ENCODE measurements at regions not wholly inside any gene's neighbourhood (a gene's known extent, or its start where the extent isn't known, plus 50 kb on each side); places are given as distances from the start of the nearest gene placed in this dataset.
A peak's percentile ranks its signal among the peaks of the same experiment; 100 is the strongest.

DNA sequence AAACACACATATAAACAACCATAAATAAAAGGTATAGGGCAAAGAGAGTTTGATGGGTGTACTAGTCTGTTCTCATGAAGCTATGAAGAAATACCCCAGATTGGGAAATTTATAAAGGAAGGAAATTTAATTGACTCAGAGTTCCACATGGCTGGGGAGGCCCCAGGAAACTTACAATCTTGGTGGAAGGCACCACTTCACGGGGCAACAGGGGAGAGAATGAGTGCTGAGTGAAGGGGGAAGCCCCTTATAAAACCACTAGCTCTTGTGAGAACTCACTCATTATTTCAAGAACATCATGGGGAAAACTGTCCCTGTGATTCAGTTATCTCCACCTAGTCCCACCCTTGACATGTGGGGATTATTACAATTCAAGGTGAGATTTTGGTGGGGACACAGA, 385.9 kb upstream of the ANO5 start:
- H3K9ac ChIP-seq (ENCODE audit: low read length in 3 of 3): no peak overlapping the region
- no peaks in the 10 kb centered on the region for H3K4me1 ChIP-seq (ENCODE audit: control insufficient read depth in 2 of 3, insufficient read depth in 2 of 3, low read depth in 1 of 3, low read length in 3 of 3)
- no peaks in the 10 kb centered on the region for H3K9me3 ChIP-seq (ENCODE audit: control insufficient read depth in 2 of 3, insufficient read depth in 1 of 3, low read length in 3 of 3)
- no peaks in the 10 kb centered on the region for H3K27me3 ChIP-seq (ENCODE audit: control insufficient read depth, insufficient read depth, low read length)
- intact Hi-C loops (cut with DNase I): no loop called here
- H3K36me3 ChIP-seq (ENCODE audit: control insufficient read depth in 2 of 3, insufficient read depth in 3 of 3, low read length in 3 of 3): no peaks in the 10 kb centered on the region
- DNase-seq: no peak
- TF ChIP-seq CTCF (IDR thresholded peaks at IDR 0.05; ENCODE audit: borderline replicate concordance, extremely low read depth, insufficient read depth): no peak
- H3K27ac ChIP-seq (ENCODE audit: low read depth in 2 of 2, low read length in 2 of 2): no peak overlapping the region
- no peak overlapping the region for H3K4me3 ChIP-seq (ENCODE audit: low read length in 3 of 3)
- no peak for FAIRE-seq

GRCh38 chr11:21807350-21807749, 385.5 kb upstream of the ANO5 start:
- Histone ChIP-seq H3K9me3 (ENCODE audit: control insufficient read depth in 2 of 3, insufficient read depth in 1 of 3, low read length in 3 of 3) (no peaks in the 10 kb centered on the region), H3K27me3 (ENCODE audit: control insufficient read depth, insufficient read depth, low read length) (no peaks in the 10 kb centered on the region), H3K27ac (ENCODE audit: low read depth in 2 of 2, low read length in 2 of 2) (no peak overlapping the region), H3K4me3 (ENCODE audit: low read length in 3 of 3) (no peak overlapping the region), H3K9ac (ENCODE audit: low read length in 3 of 3) (no peak overlapping the region), H3K36me3 (ENCODE audit: control insufficient read depth in 2 of 3, insufficient read depth in 3 of 3, low read length in 3 of 3) (no peaks in the 10 kb centered on the region), H3K4me1 (ENCODE audit: control insufficient read depth in 2 of 3, insufficient read depth in 2 of 3, low read depth in 1 of 3, low read length in 3 of 3) (no peaks in the 10 kb centered on the region)
- DNase-seq (no peak), FAIRE-seq (no peak)
- intact Hi-C loops (cut with DNase I): no loop called here
- no peak for TF ChIP-seq CTCF (IDR thresholded peaks at IDR 0.05; ENCODE audit: borderline replicate concordance, extremely low read depth, insufficient read depth)

DNA sequence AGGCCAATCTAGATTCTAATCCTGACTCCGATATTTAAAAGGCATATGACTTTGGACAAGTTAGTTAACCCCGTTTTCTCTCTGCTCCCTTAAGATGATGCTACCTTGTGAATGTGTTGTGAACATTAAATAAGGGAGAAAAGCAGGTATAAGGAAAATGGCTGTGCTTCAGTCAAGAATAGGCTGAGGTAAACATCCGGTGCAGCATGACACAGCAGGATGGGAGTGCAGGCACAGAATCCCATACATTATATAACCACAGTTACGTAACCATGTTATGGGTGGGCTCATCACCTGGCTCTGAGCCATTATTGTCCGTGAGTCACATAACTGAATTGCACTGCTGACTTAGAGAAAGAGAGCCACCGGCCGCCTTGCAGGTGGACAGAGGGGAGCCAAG, 382.2 kb upstream of the ANO5 start:
- DNase-seq (no peak), FAIRE-seq (no peak)
- no peaks in the 10 kb centered on the region for H3K9me3 ChIP-seq (ENCODE audit: control insufficient read depth in 2 of 3, insufficient read depth in 1 of 3, low read length in 3 of 3)
- TF ChIP-seq CTCF (IDR thresholded peaks at IDR 0.05; ENCODE audit: borderline replicate concordance, extremely low read depth, insufficient read depth): no peak
- H3K27ac ChIP-seq (ENCODE audit: low read depth in 2 of 2, low read length in 2 of 2): no peak overlapping the region
- H3K36me3 ChIP-seq (ENCODE audit: control insufficient read depth in 2 of 3, insufficient read depth in 3 of 3, low read length in 3 of 3): no peaks in the 10 kb centered on the region
- H3K9ac ChIP-seq (ENCODE audit: low read length in 3 of 3): no peak overlapping the region
- no peak overlapping the region for H3K4me3 ChIP-seq (ENCODE audit: low read length in 3 of 3)
- intact Hi-C loops (cut with DNase I): no loop called here
- H3K4me1 ChIP-seq (ENCODE audit: control insufficient read depth in 2 of 3, insufficient read depth in 2 of 3, low read depth in 1 of 3, low read length in 3 of 3): no peaks in the 10 kb centered on the region
- no peaks in the 10 kb centered on the region for H3K27me3 ChIP-seq (ENCODE audit: control insufficient read depth, insufficient read depth, low read length)

DNA sequence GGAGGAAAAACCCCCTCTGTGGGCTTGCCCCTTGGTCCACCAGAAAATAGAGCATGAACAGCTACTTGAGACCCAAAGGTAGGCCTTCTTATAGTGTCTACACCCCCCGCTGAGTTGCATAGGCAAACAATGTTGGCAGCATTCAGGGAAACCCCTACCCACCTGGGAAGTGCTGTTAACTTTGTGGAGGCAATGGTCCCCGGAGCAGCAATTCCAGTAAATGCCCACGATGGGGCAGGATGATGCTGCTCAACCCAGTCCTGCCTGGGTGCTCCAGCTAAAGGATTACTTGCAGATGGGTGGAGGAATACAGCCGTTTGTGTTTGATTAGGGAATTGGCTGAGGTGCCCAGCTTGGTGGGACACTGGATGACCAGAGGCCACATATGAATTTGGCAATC, 381.3 kb upstream of the ANO5 start:
- Histone ChIP-seq H3K36me3 (ENCODE audit: control insufficient read depth in 2 of 3, insufficient read depth in 3 of 3, low read length in 3 of 3) (no peaks in the 10 kb centered on the region), H3K27ac (ENCODE audit: low read depth in 2 of 2, low read length in 2 of 2) (no peak overlapping the region), H3K4me3 (ENCODE audit: low read length in 3 of 3) (no peak overlapping the region), H3K4me1 (ENCODE audit: control insufficient read depth in 2 of 3, insufficient read depth in 2 of 3, low read depth in 1 of 3, low read length in 3 of 3) (no peaks in the 10 kb centered on the region), H3K27me3 (ENCODE audit: control insufficient read depth, insufficient read depth, low read length) (no peaks in the 10 kb centered on the region), H3K9me3 (ENCODE audit: control insufficient read depth in 2 of 3, insufficient read depth in 1 of 3, low read length in 3 of 3) (no peaks in the 10 kb centered on the region), H3K9ac (ENCODE audit: low read length in 3 of 3) (no peak overlapping the region)
- intact Hi-C loops (cut with DNase I): no loop called here
- peak in 1 of 5 donors; percentile 1 for DNase-seq
- no peak for FAIRE-seq
- no peak for TF ChIP-seq CTCF (IDR thresholded peaks at IDR 0.05; ENCODE audit: borderline replicate concordance, extremely low read depth, insufficient read depth)
